Lower lobe of right lung (tissue), 2 donors: ENCODE measurements at regions not wholly inside any gene's neighbourhood (a gene's known extent, or its start where the extent isn't known, plus 50 kb on each side); places are given as distances from the start of the nearest gene placed in this dataset.

ENCODE experiments used
- ATAC-seq, 2 donors: fragments of 200-7000 bp; cut with Tn5 transposase; one replicate each; pipeline ENCODE4 v1.9.1; 2020 to 2022; ENCODE audit warnings: mild to moderate bottlenecking in 2 of 2, moderate library complexity in 2 of 2
- DNase-seq: peaks from one replicate; pipeline ENCODE4 v3.0.0-alpha.2; 2020
- H3K27ac ChIP-seq: fragments of 200-600 bp; one replicate; pipeline ENCODE4 v1.8.0; 2022
- H3K27me3 ChIP-seq: fragments of 200-600 bp; one replicate; pipeline ENCODE4 v1.8.0; 2022; ENCODE audit warnings: low read depth
- H3K36me3 ChIP-seq: fragments of 200-600 bp; one replicate; pipeline ENCODE4 v1.8.0; 2022; ENCODE audit warnings: mild to moderate bottlenecking
- H3K4me1 ChIP-seq: fragments of 200-600 bp; one replicate; pipeline ENCODE4 v1.8.0; 2022
- H3K4me3 ChIP-seq: fragments of 200-600 bp; one replicate; pipeline ENCODE4 v1.8.0; 2022; ENCODE audit warnings: mild to moderate bottlenecking
- H3K9me3 ChIP-seq: fragments of 200-600 bp; one replicate; pipeline ENCODE4 v1.8.0; 2022
- intact Hi-C: fragments of 100-400 bp; cut with DNase I; formaldehyde crosslinking; loops from one replicate; pipeline ENCODE4 v1.11.0; 2022
- TF ChIP-seq, protein P1 (sequence below): fragments of 200-600 bp; IDR thresholded peaks from one replicate; pipeline ENCODE4 v1.8.0; 2022; ENCODE audit warnings: antibody characterized with exemption, mild to moderate bottlenecking
- donor health status: DM: no; HTN: yes; CAD: no; lungs with severe emphysema.

DNA sequence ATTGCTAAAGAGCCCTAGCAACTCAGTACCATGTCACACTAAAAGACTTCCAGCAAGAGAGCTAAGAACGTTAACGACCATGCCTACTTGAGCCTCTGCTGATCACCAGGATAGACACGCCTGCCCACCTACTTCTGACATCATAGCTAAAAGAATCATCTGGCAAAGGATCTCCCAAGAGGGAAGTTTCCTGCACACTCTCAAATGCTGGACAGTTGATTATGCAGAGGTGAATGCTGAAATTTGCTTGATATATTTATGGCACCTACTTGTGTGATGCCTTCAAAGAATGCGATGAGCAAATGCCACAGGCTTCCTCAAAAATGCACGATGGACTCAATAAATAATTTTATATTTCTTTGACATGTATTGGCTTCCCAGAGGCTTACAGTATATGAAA is 113.6 kb downstream of the GALC start:
- DNase-seq (no peak), ATAC-seq (no peak)
- intact Hi-C loops, result no loop called here
- H3K27ac ChIP-seq, result no peak overlapping the region
- H3K36me3 ChIP-seq, result no peaks in the 10 kb centered on the region
- H3K4me1 ChIP-seq, result no peaks in the 10 kb centered on the region
- H3K9me3 ChIP-seq, result no peaks in the 10 kb centered on the region
- no peaks in the 10 kb centered on the region for H3K27me3 ChIP-seq
- H3K4me3 ChIP-seq, result no peak overlapping the region
- TF ChIP-seq, protein P1, sequence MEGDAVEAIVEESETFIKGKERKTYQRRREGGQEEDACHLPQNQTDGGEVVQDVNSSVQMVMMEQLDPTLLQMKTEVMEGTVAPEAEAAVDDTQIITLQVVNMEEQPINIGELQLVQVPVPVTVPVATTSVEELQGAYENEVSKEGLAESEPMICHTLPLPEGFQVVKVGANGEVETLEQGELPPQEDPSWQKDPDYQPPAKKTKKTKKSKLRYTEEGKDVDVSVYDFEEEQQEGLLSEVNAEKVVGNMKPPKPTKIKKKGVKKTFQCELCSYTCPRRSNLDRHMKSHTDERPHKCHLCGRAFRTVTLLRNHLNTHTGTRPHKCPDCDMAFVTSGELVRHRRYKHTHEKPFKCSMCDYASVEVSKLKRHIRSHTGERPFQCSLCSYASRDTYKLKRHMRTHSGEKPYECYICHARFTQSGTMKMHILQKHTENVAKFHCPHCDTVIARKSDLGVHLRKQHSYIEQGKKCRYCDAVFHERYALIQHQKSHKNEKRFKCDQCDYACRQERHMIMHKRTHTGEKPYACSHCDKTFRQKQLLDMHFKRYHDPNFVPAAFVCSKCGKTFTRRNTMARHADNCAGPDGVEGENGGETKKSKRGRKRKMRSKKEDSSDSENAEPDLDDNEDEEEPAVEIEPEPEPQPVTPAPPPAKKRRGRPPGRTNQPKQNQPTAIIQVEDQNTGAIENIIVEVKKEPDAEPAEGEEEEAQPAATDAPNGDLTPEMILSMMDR, result no peak

DNA sequence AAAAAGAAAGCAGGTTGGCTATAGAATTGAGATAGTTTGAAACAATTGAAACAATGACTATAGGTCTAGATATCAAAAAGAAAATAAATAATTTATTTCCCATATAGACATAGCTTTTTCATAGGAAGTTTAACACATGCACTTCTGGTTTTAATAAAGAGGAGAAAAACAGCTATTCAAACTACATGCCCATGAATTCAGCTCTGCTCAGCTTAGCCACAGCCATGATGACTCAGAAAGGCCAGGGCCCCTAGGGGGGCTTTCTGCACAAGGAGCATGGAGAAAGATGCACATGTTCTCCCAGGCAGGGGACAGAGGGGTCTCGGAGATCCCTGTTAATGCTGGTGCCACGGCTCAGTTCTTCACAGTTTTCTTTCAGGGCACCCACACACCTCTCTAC is 114.0 kb downstream of the GALC start:
- intact Hi-C loops, result no loop called here
- Histone ChIP-seq H3K27ac (no peak overlapping the region), H3K4me1 (no peaks in the 10 kb centered on the region), H3K4me3 (no peak overlapping the region), H3K36me3 (no peaks in the 10 kb centered on the region), H3K27me3 (no peaks in the 10 kb centered on the region), H3K9me3 (no peaks in the 10 kb centered on the region)
- DNase-seq (no peak), ATAC-seq (no peak)
- TF ChIP-seq, protein P1, result no peak

DNA sequence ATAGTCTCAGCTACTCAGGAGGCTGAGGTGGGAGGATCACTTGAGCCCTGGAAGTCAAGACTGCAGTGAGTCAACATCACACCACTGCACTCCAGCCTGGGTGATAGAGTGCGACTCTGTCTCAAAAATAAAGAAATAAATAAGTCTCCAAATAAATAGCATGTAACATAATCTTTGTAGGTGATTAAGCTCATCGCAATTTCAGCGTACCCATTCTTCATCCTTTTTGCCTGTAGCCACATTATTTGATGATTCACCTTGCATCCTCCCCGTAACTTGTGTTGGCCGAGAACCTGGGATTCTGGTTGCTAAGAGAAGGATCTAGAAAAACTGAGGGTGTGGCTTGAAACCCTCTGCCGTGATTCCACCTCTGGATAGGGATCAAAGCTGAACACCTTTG is 115.1 kb downstream of the GALC start:
- Histone ChIP-seq H3K4me1 (no peaks in the 10 kb centered on the region), H3K27ac (no peak overlapping the region), H3K36me3 (no peaks in the 10 kb centered on the region), H3K9me3 (no peaks in the 10 kb centered on the region), H3K27me3 (peaks cover 6% of the 10 kb centered on the region), H3K4me3 (no peak overlapping the region)
- DNase-seq (no peak), ATAC-seq (no peak)
- intact Hi-C loops, result no loop called here
- TF ChIP-seq, protein P1, result no peak

DNA sequence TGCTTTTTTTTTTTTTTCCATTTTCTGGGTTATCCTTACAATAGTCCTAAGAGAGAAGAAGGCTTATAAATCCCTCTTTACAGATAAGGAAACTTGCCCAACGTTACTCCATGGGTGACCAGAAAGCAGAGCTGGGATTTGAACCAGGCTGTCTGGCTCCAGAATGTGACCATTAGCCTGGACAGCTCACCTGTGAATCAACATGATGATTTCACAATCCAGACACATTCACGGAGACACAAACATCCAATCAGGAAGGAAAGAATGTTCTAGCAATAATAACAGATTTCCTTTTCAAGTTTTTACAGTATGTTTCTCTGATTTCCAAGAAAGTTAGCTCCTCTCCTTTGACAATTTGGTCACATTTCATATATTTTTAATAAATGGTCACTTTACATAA is 118.3 kb downstream of the GALC start:
- no peak overlapping the region for H3K4me3 ChIP-seq
- no peaks in the 10 kb centered on the region for H3K36me3 ChIP-seq
- ATAC-seq, result no peak
- no peaks in the 10 kb centered on the region for H3K9me3 ChIP-seq
- peaks cover 6% of the 10 kb centered on the region for H3K27me3 ChIP-seq
- no peak overlapping the region for H3K27ac ChIP-seq
- TF ChIP-seq, protein P1, result no peak
- intact Hi-C loops, result no loop called here
- H3K4me1 ChIP-seq, result no peaks in the 10 kb centered on the region
- DNase-seq, result no peak

DNA sequence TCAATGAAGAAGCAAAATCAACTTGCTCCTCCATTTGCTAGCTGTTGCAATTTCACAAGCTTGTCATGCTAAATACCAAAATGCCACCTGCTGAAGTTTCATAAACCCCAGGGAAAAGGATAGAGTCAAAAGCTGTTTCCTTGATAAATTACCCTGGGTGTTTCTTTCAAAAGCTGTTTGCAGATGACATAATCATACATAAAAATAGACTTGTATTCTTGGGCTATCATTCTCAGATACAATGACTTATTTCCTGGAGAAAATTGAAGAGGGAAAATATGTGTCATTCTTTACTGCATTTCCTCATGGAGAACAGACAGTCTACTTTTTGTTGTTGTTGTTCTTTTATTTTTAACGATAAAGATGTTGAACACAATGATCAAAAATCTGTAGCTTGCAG is 119.2 kb downstream of the GALC start:
- ATAC-seq, result no peak
- TF ChIP-seq, protein P1, result no peak
- Histone ChIP-seq H3K4me3 (no peak overlapping the region), H3K4me1 (no peaks in the 10 kb centered on the region), H3K27ac (no peak overlapping the region), H3K36me3 (no peaks in the 10 kb centered on the region), H3K9me3 (no peaks in the 10 kb centered on the region), H3K27me3 (peaks cover 6% of the 10 kb centered on the region)
- intact Hi-C loops, result no loop called here
- DNase-seq, result no peak
